Naive thymus-derived CD8-positive, alpha-beta T cell (primary cell): ENCODE measurements at regions not wholly inside any gene's neighbourhood (a gene's known extent, or its start where the extent isn't known, plus 50 kb on each side); places are given as distances from the start of the nearest gene placed in this dataset.
"Not testable (repeated sequence)": the region's sequence is repeated elsewhere in the genome, so short reads cannot be mapped to it uniquely, and the experiment has no call there.

Experiments used
- ATAC-seq, 2 donors: fragments of 150-1000 bp; cut with Tn5 transposase in 1 of 2; sonication (Bioruptor Pico), chemical (Tn5 transposase) in 1 of 2; 1 replicate in 1 of 2; 2 replicates in 1 of 2; pipeline ENCODE4 v1.10.0; 2021; ENCODE audit warnings: mild to moderate bottlenecking in 2 of 2, moderate library complexity in 2 of 2
- POLR2A ChIA-PET: fragments of 350-600 bp; sonication (Branson Sonifier 250); formaldehyde crosslinking; loops from one replicate; lab custom pipeline; 2021; ENCODE audit warnings: antibody characterized with exemption; lab: Charles Lee
- DNase-seq, 10 donors: peaks; one replicate each; pipeline versions ENCODE4 v3.0.0 to v3.0.0-alpha.2; 2020 to 2022
- H3K27ac Mint-ChIP-seq, 10 donors: one replicate each; pipeline ENCODE4 v1.8.0; 2020 to 2022; ENCODE audit warnings: mild to moderate bottlenecking in 10 of 10, mixed read lengths in 10 of 10, moderate library complexity in 4 of 10, inconsistent platforms in 1 of 10
- H3K27me3 Mint-ChIP-seq, 5 donors: one replicate each; pipeline ENCODE4 v1.8.0; 2021 to 2022; ENCODE audit warnings: mixed read lengths in 5 of 5
- H3K36me3 Mint-ChIP-seq, 3 donors: one replicate each; pipeline ENCODE4 v1.8.0; 2020 to 2022; ENCODE audit warnings: mixed read lengths in 3 of 3, mild to moderate bottlenecking in 2 of 3, inconsistent platforms in 1 of 3
- H3K4me1 Mint-ChIP-seq, 4 donors: one replicate each; pipeline ENCODE4 v1.8.0; 2021 to 2022; ENCODE audit warnings: mixed read lengths in 4 of 4
- H3K4me3 Mint-ChIP-seq, 10 donors: one replicate each; pipeline ENCODE4 v1.8.0; 2020 to 2022; ENCODE audit warnings: mild to moderate bottlenecking in 10 of 10, mixed read lengths in 10 of 10, moderate library complexity in 6 of 10, inconsistent platforms in 1 of 10
- H3K9me3 Mint-ChIP-seq, 9 donors: one replicate each; pipeline ENCODE4 v1.8.0; 2020 to 2022; ENCODE audit warnings: mixed read lengths in 9 of 9, mild to moderate bottlenecking in 3 of 9, inconsistent platforms in 1 of 9, moderate library complexity in 1 of 9

- H3K9me3 Mint-ChIP-seq: peaks cover 0 to 8% (median 0%) of the 10 kb centered on the region in 9 donors
- peak overlapping the region in 2 of 10 donors; percentile 31 to 79 for H3K27ac Mint-ChIP-seq
- DNase-seq: no peak
- POLR2A ChIA-PET: no interaction called here
- no peaks in the 10 kb centered on the region for H3K27me3 Mint-ChIP-seq
- ATAC-seq: no peak
- H3K36me3 Mint-ChIP-seq: peaks cover 0 to 7% (median 0%) of the 10 kb centered on the region in 3 donors
- no peak overlapping the region for H3K4me3 Mint-ChIP-seq
- H3K4me1 Mint-ChIP-seq: peaks cover 7 to 17% (median 14%) of the 10 kb centered on the region in 4 donors
Observed at GRCh38 chr14:99029916-99030305, 242.1 kb downstream of the BCL11B start.

GRCh38 chr14:99030454-99030853 is 241.5 kb downstream of the BCL11B start:
- ATAC-seq: no peak
- DNase-seq: no peak
- POLR2A ChIA-PET: interaction anchor here (0.9 kb wide), 1 partner anchor 14 kb away, joined by 7 read pairs; no protein-coding TSS in a partner anchor
- H3K4me3 Mint-ChIP-seq: no peak overlapping the region
- peaks cover 0 to 8% (median 0%) of the 10 kb centered on the region in 9 donors for H3K9me3 Mint-ChIP-seq
- H3K36me3 Mint-ChIP-seq: peaks cover 0 to 7% (median 0%) of the 10 kb centered on the region in 3 donors
- H3K27me3 Mint-ChIP-seq: no peaks in the 10 kb centered on the region
- H3K4me1 Mint-ChIP-seq: peaks cover 7 to 18% (median 14%) of the 10 kb centered on the region in 4 donors
- H3K27ac Mint-ChIP-seq: peak overlapping the region in 3 of 10 donors; percentile 1 to 54 (median 28)

- H3K9me3 Mint-ChIP-seq: no peaks in the 10 kb centered on the region
- no peak for ATAC-seq
Observed at GRCh38 chr14:99032759-99033158, 239.2 kb downstream of the BCL11B start.

GRCh38 chr14:99033951-99034350 is 238.0 kb downstream of the BCL11B start:
- DNase-seq: no peak
- no peak overlapping the region for H3K4me3 Mint-ChIP-seq
- peaks cover 5 to 12% (median 9%) of the 10 kb centered on the region in 4 donors for H3K4me1 Mint-ChIP-seq
- ATAC-seq: no peak
- no peaks in the 10 kb centered on the region for H3K36me3 Mint-ChIP-seq
- H3K27ac Mint-ChIP-seq: peak overlapping the region in 1 of 10 donors; percentile 86
- POLR2A ChIA-PET: no interaction called here
- H3K27me3 Mint-ChIP-seq: no peaks in the 10 kb centered on the region
- peaks cover 0 to 1% (median 0%) of the 10 kb centered on the region in 9 donors for H3K9me3 Mint-ChIP-seq

More at GRCh38 chr14:99032759-99033158, 239.2 kb downstream of the BCL11B start:
- H3K36me3 Mint-ChIP-seq: no peaks in the 10 kb centered on the region
- H3K4me1 Mint-ChIP-seq: peaks cover 5 to 12% (median 8%) of the 10 kb centered on the region in 4 donors
- H3K4me3 Mint-ChIP-seq: no peak overlapping the region
- DNase-seq: no peak
- POLR2A ChIA-PET: no interaction called here
- no peaks in the 10 kb centered on the region for H3K27me3 Mint-ChIP-seq
- peak overlapping the region in 1 of 10 donors; percentile 38 for H3K27ac Mint-ChIP-seq

GRCh38 chr14:99034711-99035171 is 237.3 kb downstream of the BCL11B start:
- POLR2A ChIA-PET: no interaction called here
- H3K9me3 Mint-ChIP-seq: peaks cover 0 to 2% (median 0%) of the 10 kb centered on the region in 9 donors
- H3K27ac Mint-ChIP-seq: peak overlapping the region in 1 of 10 donors; percentile 43

GRCh38 chr14:99035268-99035667 is 236.7 kb downstream of the BCL11B start:
- ATAC-seq: no peak

More at GRCh38 chr14:99034711-99035171, 237.3 kb downstream of the BCL11B start:
- Mint-ChIP-seq H3K27me3 (no peaks in the 10 kb centered on the region), H3K4me3 (no peak overlapping the region), H3K4me1 (peaks cover 5 to 12% (median 8%) of the 10 kb centered on the region in 4 donors), H3K36me3 (no peaks in the 10 kb centered on the region)
- DNase-seq (no peak), ATAC-seq (no peak)

GRCh38 chr14:99035712-99036610 is 236.0 kb downstream of the BCL11B start:
- Mint-ChIP-seq H3K4me1 (peaks cover 5 to 12% (median 7%) of the 10 kb centered on the region in 4 donors), H3K27ac (peak overlapping the region in 2 of 10 donors; percentile 37 to 44), H3K36me3 (no peaks in the 10 kb centered on the region), H3K4me3 (peak overlapping the region in 1 of 10 donors; percentile 42), H3K27me3 (no peaks in the 10 kb centered on the region), H3K9me3 (peaks cover 0 to 2% (median 0%) of the 10 kb centered on the region in 9 donors)
- DNase-seq: no peak
- POLR2A ChIA-PET: interaction anchor here (0.5 to 0.6 kb wide), 2 partner anchors 229 to 233 kb away, joined by 3 read pairs; no protein-coding TSS in a partner anchor
- no peak for ATAC-seq

More at GRCh38 chr14:99035268-99035667, 236.7 kb downstream of the BCL11B start:
- H3K27ac Mint-ChIP-seq: no peak overlapping the region
- H3K36me3 Mint-ChIP-seq: no peaks in the 10 kb centered on the region
- POLR2A ChIA-PET: no interaction called here
- peaks cover 0 to 2% (median 0%) of the 10 kb centered on the region in 9 donors for H3K9me3 Mint-ChIP-seq
- H3K4me1 Mint-ChIP-seq: peaks cover 5 to 12% (median 7%) of the 10 kb centered on the region in 4 donors
- no peaks in the 10 kb centered on the region for H3K27me3 Mint-ChIP-seq
- H3K4me3 Mint-ChIP-seq: no peak overlapping the region
- DNase-seq: no peak

GRCh38 chr14:99036611-99037293 is 235.2 kb downstream of the BCL11B start:
- POLR2A ChIA-PET: interaction anchor here (0.5 to 0.6 kb wide), 2 partner anchors 228 to 233 kb away, joined by 3 read pairs; no protein-coding TSS in a partner anchor
- Mint-ChIP-seq H3K4me3 (peak overlapping the region in 1 of 10 donors; percentile 60), H3K27ac (peak overlapping the region in 2 of 10 donors; percentile 21 to 44), H3K4me1 (peaks cover 5 to 12% (median 7%) of the 10 kb centered on the region in 4 donors), H3K27me3 (no peaks in the 10 kb centered on the region), H3K9me3 (peaks cover 0 to 2% (median 0%) of the 10 kb centered on the region in 9 donors), H3K36me3 (no peaks in the 10 kb centered on the region)
- no peak for DNase-seq
- ATAC-seq: no peak

- POLR2A ChIA-PET, ATAC-seq, H3K9me3 Mint-ChIP-seq, H3K27ac Mint-ChIP-seq, H3K27me3 Mint-ChIP-seq, DNase-seq, H3K36me3 Mint-ChIP-seq, H3K4me3 Mint-ChIP-seq: not testable (repeated sequence)
- H3K4me1 Mint-ChIP-seq: peaks cover 5 to 12% (median 7%) of the 10 kb centered on the region in 4 donors
Observed at GRCh38 chr14:99037326-99037725, 234.7 kb downstream of the BCL11B start.

- H3K27ac Mint-ChIP-seq: peak overlapping the region in 1 of 10 donors; percentile 15
- DNase-seq: no peak
- no peak overlapping the region for H3K4me3 Mint-ChIP-seq
- POLR2A ChIA-PET: no interaction called here
- H3K9me3 Mint-ChIP-seq: peaks cover 0 to 2% (median 0%) of the 10 kb centered on the region in 9 donors
- no peak for ATAC-seq
- H3K27me3 Mint-ChIP-seq: no peaks in the 10 kb centered on the region
- peaks cover 5 to 12% (median 7%) of the 10 kb centered on the region in 4 donors for H3K4me1 Mint-ChIP-seq
- H3K36me3 Mint-ChIP-seq: no peaks in the 10 kb centered on the region
Observed at GRCh38 chr14:99037777-99038430, 234.1 kb downstream of the BCL11B start.

- Mint-ChIP-seq H3K4me1 (peaks cover 5 to 12% (median 7%) of the 10 kb centered on the region in 4 donors), H3K27me3 (no peaks in the 10 kb centered on the region), H3K36me3 (no peaks in the 10 kb centered on the region), H3K27ac (peak overlapping the region in 1 of 10 donors; percentile 75), H3K4me3 (no peak overlapping the region), H3K9me3 (peaks cover 0 to 2% (median 0%) of the 10 kb centered on the region in 9 donors)
- POLR2A ChIA-PET: no interaction called here
- DNase-seq: no peak
- no peak for ATAC-seq
Observed at GRCh38 chr14:99038431-99038820, 233.6 kb downstream of the BCL11B start.
